ENCODE measurements at regions not wholly inside any gene's neighbourhood (a gene's known extent, or its start where the extent isn't known, plus 50 kb on each side); places are given as distances from the start of the nearest gene placed in this dataset.

DNA sequence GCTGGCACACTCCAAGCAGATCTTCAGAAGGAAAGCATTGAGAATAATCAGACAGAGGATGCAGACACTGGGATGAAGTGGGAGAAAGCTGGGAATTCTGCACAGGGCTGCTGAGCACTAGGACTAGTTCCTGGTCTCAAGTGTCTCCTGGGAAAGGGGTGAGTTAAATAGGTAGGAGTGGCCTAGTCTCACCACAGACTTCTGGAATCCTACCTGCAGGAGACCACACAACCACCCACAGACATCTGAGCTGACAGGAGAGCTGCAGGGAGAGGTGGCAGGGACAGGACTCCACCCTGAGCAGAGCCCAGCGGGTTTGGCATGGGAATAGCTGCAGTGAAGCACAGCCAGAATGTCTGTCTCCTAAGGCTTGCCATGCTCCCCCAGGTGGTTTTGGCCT is 95.1 kb upstream of the GALNTL6 start:
- Histone ChIP-seq H3K9ac (ENCODE audit: insufficient read depth in 1 of 2, low read length in 2 of 2) (no peak overlapping the region), H3K27me3 (ENCODE audit: control insufficient read depth in 3 of 3, insufficient read depth in 3 of 3, low read length in 2 of 3) (no peaks in the 10 kb centered on the region), H3K27ac (ENCODE audit: low read depth in 1 of 2, low read length in 1 of 2) (no peak overlapping the region), H3K36me3 (ENCODE audit: control insufficient read depth in 4 of 4, insufficient read depth in 4 of 4, low read length in 4 of 4) (no peaks in the 10 kb centered on the region), H3K4me3 (no peak overlapping the region), H3K4me1 (ENCODE audit: control insufficient read depth in 5 of 5, insufficient read depth in 5 of 5, low read length in 5 of 5) (no peaks in the 10 kb centered on the region), H3K9me3 (ENCODE audit: control insufficient read depth in 4 of 4, insufficient read depth in 3 of 4, low read length in 3 of 4) (peaks cover 0 to 13% (median 2%) of the 10 kb centered on the region in 4 donors)
- DNase-seq: no peak
- 84 to 87% methylated on average over 1 of the region's 1 CpG for WGBS, 2 donors
- no peak for ATAC-seq (ENCODE audit: insufficient read depth, low FRiP score)
- TF ChIP-seq, protein P1, sequence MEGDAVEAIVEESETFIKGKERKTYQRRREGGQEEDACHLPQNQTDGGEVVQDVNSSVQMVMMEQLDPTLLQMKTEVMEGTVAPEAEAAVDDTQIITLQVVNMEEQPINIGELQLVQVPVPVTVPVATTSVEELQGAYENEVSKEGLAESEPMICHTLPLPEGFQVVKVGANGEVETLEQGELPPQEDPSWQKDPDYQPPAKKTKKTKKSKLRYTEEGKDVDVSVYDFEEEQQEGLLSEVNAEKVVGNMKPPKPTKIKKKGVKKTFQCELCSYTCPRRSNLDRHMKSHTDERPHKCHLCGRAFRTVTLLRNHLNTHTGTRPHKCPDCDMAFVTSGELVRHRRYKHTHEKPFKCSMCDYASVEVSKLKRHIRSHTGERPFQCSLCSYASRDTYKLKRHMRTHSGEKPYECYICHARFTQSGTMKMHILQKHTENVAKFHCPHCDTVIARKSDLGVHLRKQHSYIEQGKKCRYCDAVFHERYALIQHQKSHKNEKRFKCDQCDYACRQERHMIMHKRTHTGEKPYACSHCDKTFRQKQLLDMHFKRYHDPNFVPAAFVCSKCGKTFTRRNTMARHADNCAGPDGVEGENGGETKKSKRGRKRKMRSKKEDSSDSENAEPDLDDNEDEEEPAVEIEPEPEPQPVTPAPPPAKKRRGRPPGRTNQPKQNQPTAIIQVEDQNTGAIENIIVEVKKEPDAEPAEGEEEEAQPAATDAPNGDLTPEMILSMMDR (IDR thresholded peaks at IDR 0.05; ENCODE audit: control extremely low read depth, extremely low read depth): no peak

DNA sequence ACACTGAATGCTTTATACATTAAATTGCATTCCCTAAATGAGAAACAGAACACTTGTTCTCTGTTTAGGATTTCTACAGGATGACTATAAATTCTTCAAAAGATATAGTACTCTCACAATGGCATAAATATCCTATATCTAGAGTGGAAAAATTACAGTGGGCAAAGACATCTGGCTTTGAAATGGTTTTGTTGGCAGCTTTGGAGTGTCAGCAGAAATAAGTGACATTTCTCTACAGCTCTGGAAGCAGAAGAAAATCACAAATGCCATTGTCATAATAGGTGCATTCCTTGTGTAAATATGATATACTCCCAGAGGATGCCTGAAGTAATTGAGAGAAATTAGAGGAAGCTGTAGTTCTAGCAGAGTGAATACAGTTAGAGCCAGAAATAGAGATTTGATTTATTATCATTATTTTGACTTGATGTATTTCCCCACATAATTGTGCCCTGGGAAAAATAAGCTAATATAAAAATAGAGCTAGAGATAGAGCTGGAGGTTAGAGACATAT is 95.9 kb upstream of the GALNTL6 start:
- no peak for DNase-seq
- no peaks in the 10 kb centered on the region for H3K36me3 ChIP-seq (ENCODE audit: control insufficient read depth in 4 of 4, insufficient read depth in 4 of 4, low read length in 4 of 4)
- H3K4me3 ChIP-seq: no peak overlapping the region
- H3K27me3 ChIP-seq (ENCODE audit: control insufficient read depth in 3 of 3, insufficient read depth in 3 of 3, low read length in 2 of 3): no peaks in the 10 kb centered on the region
- TF ChIP-seq, protein P1 (IDR thresholded peaks at IDR 0.05; ENCODE audit: control extremely low read depth, extremely low read depth): no peak
- H3K9ac ChIP-seq (ENCODE audit: insufficient read depth in 1 of 2, low read length in 2 of 2): no peak overlapping the region
- H3K4me1 ChIP-seq (ENCODE audit: control insufficient read depth in 5 of 5, insufficient read depth in 5 of 5, low read length in 5 of 5): no peaks in the 10 kb centered on the region
- H3K27ac ChIP-seq (ENCODE audit: low read depth in 1 of 2, low read length in 1 of 2): no peak overlapping the region
- no peak for ATAC-seq (ENCODE audit: insufficient read depth, low FRiP score)
- H3K9me3 ChIP-seq (ENCODE audit: control insufficient read depth in 4 of 4, insufficient read depth in 3 of 4, low read length in 3 of 4): peaks cover 0 to 13% (median 2%) of the 10 kb centered on the region in 4 donors

DNA sequence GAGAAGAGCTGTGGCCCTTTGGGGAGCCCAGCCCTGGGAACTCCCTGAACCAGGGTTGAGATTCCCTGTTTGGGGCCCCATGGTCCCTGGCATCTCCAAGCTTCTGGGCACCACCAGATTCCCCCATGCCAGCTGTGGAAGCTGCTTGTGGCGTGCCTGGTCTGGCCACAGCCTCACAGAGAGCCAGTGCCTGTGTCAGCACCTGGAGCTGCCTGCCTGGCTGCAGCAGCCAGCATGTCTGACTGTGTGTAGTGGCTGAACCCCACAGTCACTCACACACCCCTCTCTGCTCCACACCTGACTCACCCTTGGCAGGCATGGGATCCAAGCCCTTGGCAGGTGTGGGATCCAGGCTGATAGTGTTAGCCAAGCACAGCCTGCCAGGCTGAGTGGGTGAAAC is 97.2 kb upstream of the GALNTL6 start:
- WGBS, 2 donors: 69 to 91% methylated on average over 1 of the region's 1 CpG
- Histone ChIP-seq H3K9me3 (ENCODE audit: control insufficient read depth in 4 of 4, insufficient read depth in 3 of 4, low read length in 3 of 4) (peaks cover 0 to 13% (median 2%) of the 10 kb centered on the region in 4 donors), H3K9ac (ENCODE audit: insufficient read depth in 1 of 2, low read length in 2 of 2) (no peak overlapping the region), H3K4me1 (ENCODE audit: control insufficient read depth in 5 of 5, insufficient read depth in 5 of 5, low read length in 5 of 5) (no peaks in the 10 kb centered on the region), H3K27ac (ENCODE audit: low read depth in 1 of 2, low read length in 1 of 2) (no peak overlapping the region), H3K4me3 (no peak overlapping the region), H3K27me3 (ENCODE audit: control insufficient read depth in 3 of 3, insufficient read depth in 3 of 3, low read length in 2 of 3) (no peaks in the 10 kb centered on the region), H3K36me3 (ENCODE audit: control insufficient read depth in 4 of 4, insufficient read depth in 4 of 4, low read length in 4 of 4) (no peaks in the 10 kb centered on the region)
- TF ChIP-seq, protein P1 (IDR thresholded peaks at IDR 0.05; ENCODE audit: control extremely low read depth, extremely low read depth): no peak
- ATAC-seq (ENCODE audit: insufficient read depth, low FRiP score) (no peak), DNase-seq (no peak)

DNA sequence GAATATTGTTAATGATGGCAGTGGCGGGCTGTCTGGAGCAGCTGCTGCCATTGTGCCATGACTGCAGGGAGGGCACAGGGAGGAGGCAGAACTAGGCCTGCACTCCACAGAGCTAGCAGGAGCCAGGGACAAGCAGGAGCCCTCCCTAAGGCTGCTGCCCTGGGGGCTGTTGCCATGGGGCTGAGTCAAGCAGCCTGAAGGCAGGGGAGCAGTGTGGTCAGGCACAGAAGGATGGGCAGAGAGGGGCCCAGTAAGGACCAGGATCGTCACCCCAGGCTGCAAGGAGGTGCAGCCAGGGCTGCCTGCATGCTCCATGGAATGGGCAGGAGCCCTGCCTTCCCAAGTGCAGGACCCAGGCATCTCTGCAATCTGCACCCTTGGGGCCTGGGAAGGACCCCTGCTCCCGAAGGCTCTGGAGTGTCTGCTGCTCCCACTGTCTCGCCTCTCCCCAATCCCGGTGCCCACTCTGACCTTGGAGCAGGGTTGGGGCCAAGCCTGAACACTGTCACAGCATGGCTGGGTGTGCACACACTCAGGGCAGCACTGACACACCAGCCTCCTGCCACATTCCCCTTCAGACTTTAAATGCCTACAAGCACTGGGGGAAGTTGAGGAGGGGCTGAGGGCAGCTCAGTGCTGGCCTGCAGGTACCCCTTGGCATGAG is 98.3 kb upstream of the GALNTL6 start:
- no peaks in the 10 kb centered on the region for H3K4me1 ChIP-seq (ENCODE audit: control insufficient read depth in 5 of 5, insufficient read depth in 5 of 5, low read length in 5 of 5)
- H3K27me3 ChIP-seq (ENCODE audit: control insufficient read depth in 3 of 3, insufficient read depth in 3 of 3, low read length in 2 of 3): no peaks in the 10 kb centered on the region
- H3K27ac ChIP-seq (ENCODE audit: low read depth in 1 of 2, low read length in 1 of 2): no peak overlapping the region
- no peaks in the 10 kb centered on the region for H3K36me3 ChIP-seq (ENCODE audit: control insufficient read depth in 4 of 4, insufficient read depth in 4 of 4, low read length in 4 of 4)
- H3K4me3 ChIP-seq: no peak overlapping the region
- DNase-seq: no peak
- TF ChIP-seq, protein P1 (IDR thresholded peaks at IDR 0.05; ENCODE audit: control extremely low read depth, extremely low read depth): no peak
- H3K9ac ChIP-seq (ENCODE audit: insufficient read depth in 1 of 2, low read length in 2 of 2): no peak overlapping the region
- whole genome bisulfite sequencing, 2 donors: 89 to 91% methylated on average over 5 of the region's 5 CpGs
- ATAC-seq (ENCODE audit: insufficient read depth, low FRiP score): no peak
- peaks cover 0 to 13% (median 2%) of the 10 kb centered on the region in 4 donors for H3K9me3 ChIP-seq (ENCODE audit: control insufficient read depth in 4 of 4, insufficient read depth in 3 of 4, low read length in 3 of 4)
